Hematopoietic multipotent progenitor cell treated with erythropoietin and hydrocortisone succinate and interleukin-3 and kit ligand, for 15 days (in vitro differentiated cells): ENCODE measurements at regions not wholly inside any gene's neighbourhood (a gene's known extent, or its start where the extent isn't known, plus 50 kb on each side); places are given as distances from the start of the nearest gene placed in this dataset.

Experiments used
- DNase-seq: peaks from one replicate; pipeline ENCODE4 v3.0.0-alpha.2; 2015; ENCODE audit warnings: low spot score

DNA sequence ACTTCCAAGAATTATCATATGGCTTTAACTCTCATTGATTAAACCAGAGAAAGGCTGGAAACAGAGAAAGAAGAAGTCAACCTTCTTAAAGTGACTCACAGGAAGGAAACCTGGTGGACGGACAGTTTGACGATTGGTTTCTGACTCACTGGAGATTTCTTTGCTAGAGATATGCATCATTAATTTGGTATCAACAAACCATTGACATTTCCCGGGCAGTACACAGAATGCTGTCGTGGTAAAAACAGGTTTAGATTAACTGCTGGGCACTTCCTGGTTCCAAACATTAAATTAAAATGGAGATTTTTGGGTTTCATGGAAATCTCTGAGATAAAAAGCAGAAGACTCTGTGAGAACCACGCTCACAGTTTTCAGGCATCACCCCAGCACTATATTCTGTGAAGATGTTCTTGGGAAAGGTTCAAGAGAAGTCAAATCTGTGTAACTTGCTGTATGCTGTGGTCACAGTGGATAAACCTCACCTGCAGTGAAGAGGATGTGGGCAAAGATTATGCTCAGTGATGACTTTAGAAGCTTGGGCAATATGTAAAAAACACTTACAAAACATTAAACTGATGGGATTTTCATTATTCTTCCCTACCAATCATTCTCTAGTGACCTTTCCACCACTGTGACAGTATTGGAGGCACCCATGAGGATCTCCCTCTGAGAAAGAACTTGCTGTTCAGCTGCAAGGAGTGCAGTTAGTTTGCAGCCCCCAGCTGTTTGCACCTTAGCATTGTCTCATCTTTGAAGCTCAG is 61.1 kb upstream of the CD44 start:
- DNase-seq, result no peak

DNA sequence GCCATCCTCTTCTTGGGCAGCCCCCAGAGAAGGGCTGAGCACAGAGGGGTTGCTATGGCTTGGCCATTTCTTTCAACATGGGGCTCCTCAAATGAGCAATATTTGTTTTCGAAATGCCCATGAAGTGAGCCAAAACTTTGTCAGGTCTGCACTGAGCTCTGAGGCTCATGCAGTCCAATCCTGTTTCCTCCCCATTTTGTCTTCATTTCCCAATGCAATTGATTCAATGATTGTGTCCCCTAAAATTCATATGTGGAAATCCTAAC is 60.6 kb upstream of the CD44 start:
- no peak for DNase-seq

DNA sequence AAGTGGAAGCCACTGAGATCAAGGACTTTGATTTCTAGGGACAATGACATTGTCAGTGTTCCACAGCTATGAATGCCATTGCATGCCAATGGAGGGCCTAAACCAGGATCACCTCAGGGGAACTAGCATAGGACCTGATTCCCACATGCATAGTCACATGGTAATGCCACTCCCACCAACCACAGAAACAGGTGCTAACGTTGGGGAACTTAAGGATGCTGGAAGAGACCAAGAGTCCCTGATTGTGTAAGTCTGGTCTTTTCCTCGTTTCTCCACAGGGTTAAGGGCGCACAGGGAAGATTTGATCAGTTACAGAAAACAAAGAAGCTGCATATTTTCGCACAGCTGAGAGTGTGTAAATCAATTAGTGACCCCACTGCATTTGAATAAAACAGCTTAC is 59.4 kb upstream of the CD44 start:
- DNase-seq, result no peak

DNA sequence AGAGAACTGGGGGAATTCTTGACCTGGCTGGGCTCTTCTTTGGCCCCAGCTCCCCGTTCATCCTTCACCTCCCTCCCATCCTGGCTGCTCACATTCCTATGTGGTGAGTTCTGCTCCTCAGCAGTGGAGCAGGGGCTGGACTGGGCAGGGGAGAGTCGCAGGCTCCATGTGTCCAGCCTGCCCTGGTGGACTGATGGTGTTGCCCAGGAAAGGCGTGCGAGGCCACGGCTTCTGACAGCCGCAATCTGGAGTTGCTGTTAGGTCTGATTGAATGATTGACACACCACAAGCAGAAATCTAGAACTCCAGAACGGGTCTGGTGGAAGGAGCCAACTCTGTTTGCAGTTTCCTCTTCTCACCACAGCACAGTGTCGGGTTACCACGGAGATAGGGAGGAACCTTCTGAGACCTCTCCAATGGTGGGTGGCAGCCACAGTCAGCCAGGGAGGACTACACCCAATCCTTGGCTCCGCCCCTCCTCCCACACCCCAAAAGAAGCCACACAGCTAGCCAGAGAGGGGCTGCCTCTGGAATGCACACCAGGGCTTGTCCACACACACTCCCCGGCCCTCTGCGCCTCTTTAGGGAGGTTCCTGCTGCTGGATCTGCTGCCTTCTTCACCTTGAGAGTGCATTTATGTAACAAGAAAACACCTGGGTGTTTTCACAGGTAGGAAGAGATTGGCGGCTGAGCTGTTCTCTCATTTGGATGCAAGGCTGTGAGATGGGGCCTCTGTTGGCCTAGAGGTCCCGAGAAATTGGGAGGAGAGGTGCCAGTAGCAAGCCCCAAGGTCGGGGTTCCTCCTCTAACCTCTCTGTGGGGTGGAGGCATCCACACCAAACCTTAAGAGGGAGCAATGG is 56.4 kb upstream of the CD44 start:
- peak; percentile 12 for DNase-seq

DNA sequence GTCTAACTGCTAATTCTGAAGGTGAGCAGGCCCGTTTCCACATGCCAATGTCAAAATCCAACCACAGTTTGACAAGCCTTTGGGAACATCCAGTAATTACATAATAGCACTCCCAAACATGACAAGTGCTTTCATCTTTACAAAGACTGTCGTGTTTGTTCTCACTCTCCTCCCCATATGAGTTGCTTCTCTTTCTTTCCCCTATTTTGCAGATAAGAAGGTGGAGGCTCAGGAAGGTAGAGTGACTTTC is 55.9 kb upstream of the CD44 start:
- no peak for DNase-seq

DNA sequence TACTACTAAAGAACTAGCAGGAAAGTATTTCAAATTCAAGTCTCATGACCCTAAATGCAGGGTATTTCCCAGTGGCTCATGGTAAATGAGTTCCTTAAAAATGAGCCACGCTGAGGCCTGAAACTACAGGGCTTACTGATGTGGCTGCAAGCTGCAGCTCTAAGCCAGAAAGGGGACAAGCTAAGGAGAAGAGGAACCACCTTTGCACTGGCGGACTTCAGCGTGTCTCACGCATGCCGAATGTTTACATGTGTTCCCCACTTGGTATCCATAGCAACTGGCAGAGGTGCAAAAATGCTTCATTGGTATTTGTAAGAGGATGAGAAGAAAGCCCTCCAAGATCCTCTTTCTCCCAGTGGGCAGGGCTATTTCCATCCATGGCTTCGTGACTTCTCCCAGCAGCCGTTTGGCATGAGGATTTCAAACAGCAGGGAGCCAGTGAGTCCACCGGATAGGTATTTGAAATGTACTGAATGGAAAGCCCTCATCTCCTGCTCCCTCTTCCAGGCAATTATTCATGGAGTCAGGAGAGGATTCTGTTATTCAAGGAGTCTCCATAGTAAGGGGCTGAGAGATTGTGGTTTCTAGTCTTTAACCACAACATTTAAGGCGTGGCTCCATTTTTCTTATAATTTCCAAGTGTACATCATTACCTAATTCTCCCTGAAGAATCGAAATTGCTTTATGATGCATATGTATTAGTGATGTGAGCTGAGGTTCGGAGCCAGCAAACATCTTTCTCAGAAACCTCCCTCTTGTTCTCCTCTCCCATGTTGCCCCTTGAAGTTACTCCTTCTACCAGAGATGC is 55.3 kb upstream of the CD44 start:
- DNase-seq, result no peak

DNA sequence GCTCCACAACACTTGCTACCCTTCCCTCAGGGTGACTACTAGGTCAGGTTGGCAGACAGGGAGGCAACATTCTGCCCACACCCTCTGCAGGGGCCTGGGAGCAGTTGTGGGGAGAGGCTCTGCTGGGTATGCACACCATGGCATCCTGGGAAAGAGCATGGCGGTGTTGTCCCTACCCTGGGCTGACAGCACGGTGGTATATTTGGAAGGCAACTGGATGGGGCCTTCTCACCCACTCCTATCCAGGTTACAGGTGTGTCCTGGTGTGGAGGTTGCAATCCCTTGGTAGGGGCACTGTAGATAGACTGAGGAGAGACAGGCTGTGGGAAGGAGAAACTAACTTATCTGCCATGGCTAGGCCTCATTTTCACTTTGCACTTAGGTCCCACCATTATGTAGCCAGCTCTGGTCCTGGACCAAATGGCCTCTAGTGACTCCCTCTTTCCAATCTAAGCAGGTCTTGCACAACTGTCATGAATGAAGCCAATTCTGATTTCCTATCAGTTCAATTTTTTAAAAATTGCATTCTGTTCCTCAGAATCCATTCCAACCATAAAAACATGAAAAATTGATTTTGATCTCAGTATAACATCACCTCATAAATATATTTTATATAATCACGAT is 54.0 kb upstream of the CD44 start:
- no peak for DNase-seq

DNA sequence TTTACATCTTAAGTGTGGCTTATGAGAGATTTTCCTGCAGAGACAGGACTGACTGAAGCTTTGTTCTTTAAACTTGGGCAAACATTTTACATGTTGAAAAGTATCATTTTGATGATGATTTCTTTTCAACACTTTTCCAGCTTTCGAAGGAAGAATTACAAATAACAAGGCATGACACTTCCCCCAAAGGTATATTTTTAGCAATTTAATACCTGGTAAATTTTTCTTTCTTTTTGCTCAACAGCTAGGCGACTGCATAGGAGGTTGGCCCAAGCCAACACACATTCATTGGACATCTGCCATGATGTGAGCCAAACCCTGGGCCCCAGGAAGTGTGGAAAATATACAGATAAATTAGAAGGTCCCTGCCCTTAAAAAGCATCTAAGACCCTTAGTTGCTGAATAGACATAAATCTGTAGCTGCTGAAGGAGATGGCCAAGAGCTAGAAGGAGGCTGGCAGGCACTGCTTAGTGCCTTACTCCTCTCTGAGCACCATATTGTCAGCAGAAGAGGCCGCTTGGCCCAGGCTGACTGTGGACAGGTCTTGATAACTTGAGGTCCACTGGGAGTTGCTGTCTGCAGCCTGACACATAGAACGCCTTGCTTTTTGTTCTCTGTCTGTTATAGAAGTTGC is 53.3 kb upstream of the CD44 start:
- DNase-seq, result no peak

DNA sequence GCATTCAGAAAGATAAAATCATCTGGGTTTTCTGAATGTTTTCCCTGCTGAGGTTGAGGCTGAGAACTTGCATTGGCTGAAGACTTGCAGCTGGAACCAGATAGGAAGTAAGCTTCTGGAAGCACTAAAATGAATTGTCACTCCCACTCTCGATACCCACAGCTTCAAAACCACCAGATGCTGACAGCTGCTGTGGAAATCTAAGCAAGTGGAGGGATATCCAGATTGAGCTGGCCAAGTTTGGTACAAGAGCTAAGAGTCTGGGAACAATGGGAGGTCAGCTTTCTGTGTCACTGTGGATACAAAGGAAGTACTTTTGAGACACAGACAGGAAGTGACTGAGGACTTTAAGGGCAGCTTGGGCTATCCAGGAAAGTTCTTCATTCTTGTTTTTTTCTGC is 51.3 kb upstream of the CD44 start:
- no peak for DNase-seq

DNA sequence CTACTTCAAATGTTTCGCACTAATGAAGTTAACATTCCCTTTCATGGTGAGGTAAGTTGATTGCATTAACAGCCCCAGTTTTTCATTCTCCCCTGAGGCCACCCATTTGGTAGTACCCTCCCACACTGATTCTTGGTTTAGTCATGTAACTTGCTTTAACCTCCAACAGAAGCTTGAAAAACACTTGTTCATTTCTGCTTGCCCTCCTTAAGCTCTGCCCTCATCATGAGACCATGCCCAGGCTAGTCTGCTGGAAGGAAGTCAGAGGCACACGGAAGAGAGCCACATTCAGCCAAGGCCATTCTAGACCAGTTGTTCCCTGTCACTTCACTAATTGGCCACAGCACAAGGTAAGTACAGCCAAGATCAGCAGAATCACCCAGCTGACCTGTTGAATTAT is 50.7 kb upstream of the CD44 start:
- DNase-seq, result no peak

DNA sequence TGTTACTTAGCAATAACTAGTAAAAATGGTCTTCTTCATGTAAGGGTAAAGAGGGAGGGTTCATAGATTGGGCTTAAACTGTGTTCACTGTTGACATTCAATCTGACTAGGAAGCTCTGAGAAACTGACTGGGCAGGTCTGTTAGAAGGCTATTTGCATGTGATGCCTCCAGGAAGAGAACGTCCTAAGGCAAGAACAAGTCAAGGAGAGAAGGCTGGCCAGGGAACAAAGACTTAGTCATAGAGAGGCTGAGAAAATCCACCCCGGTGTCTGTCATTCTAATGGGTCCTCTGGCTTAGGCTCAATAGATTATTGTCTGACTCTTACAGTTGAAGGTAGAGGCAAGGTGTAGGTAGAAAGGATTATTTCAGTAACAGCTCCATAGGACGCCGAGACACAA is 50.3 kb upstream of the CD44 start:
- no peak for DNase-seq
